Mammary epithelial cell (primary cell): ENCODE measurements at regions not wholly inside any gene's neighbourhood (a gene's known extent, or its start where the extent isn't known, plus 50 kb on each side); places are given as distances from the start of the nearest gene placed in this dataset.

Experiments used
- CTCF ChIP-seq, 2 donors: IDR thresholded peaks in 1 of 2; conservative IDR thresholded peaks in 1 of 2; 2 replicates each; pipeline ENCODE4 v1.5.1; 2011 to 2012; ENCODE audit warnings: inconsistent platforms in 2 of 2, low read length in 2 of 2, mild to moderate bottlenecking in 2 of 2, control low read depth in 1 of 2, low read depth in 1 of 2; ENCODE audit not compliant: insufficient read depth in 1 of 2; ENCODE audit errors: extremely low read depth in 1 of 2
- EZH2 ChIP-seq: IDR thresholded peaks from 2 replicates; pipeline ENCODE4 v1.6.1; 2012; ENCODE audit warnings: low read length, inconsistent platforms, borderline replicate concordance

- TF ChIP-seq EZH2 = no peak
- TF ChIP-seq CTCF (conservative IDR thresholded peaks at IDR 0.05 in 1 of 2, IDR thresholded peaks at IDR 0.05 in 1 of 2; ENCODE audit: extremely low read depth in 1 of 2, insufficient read depth in 1 of 2, low read depth in 1 of 2, low read length in 2 of 2) = no peak
These were observed 113.2 kb upstream of the PPFIA2 start for GRCh38 chr12:81872400-81872799.
